ENCODE measurements at regions not wholly inside any gene's neighbourhood (a gene's known extent, or its start where the extent isn't known, plus 50 kb on each side); places are given as distances from the start of the nearest gene placed in this dataset.

GRCh38 chr13:47188802-47189201, 291.9 kb upstream of the HTR2A start:
- TF ChIP-seq CTCF (IDR thresholded peaks at IDR 0.05; ENCODE audit: extremely low read depth in 1 of 2, insufficient read depth in 1 of 2, low read depth in 1 of 2, low read length in 2 of 2) (no peak), POLR2AphosphoS5 (IDR thresholded peaks at IDR 0.05; ENCODE audit: insufficient read depth, low read depth, low read length) (no peak), POLR2A (IDR thresholded peaks at IDR 0.05; ENCODE audit: low read depth, low read length) (no peak), MAX (IDR thresholded peaks at IDR 0.05; ENCODE audit: insufficient read depth, insufficient read length) (no peak), EZH2 (IDR thresholded peaks at IDR 0.05; ENCODE audit: borderline replicate concordance, low read depth, low read length, severe bottlenecking) (no peak)
